ENCODE measurements at regions not wholly inside any gene's neighbourhood (a gene's known extent, or its start where the extent isn't known, plus 50 kb on each side); places are given as distances from the start of the nearest gene placed in this dataset.

- Histone ChIP-seq H2BK15ac (ENCODE audit: low read depth, low read length) (no peak overlapping the region), H4K20me1 (ENCODE audit: insufficient read depth, low read length) (no peaks in the 10 kb centered on the region), H2AFZ (replicated peaks; ENCODE audit: low read length, poor library complexity) (no peak overlapping the region), H3K4ac (ENCODE audit: low read depth, low read length) (no peak overlapping the region), H3K14ac (replicated peaks; ENCODE audit: low read depth, low read length) (no peak overlapping the region), H3K9ac (ENCODE audit: low read depth, low read length) (no peak overlapping the region), H3K9me3 (ENCODE audit: control insufficient read depth, insufficient read depth, low read length) (peaks cover 55% of the 10 kb centered on the region), H3K36me3 (ENCODE audit: control insufficient read depth, insufficient read depth, low read length) (no peaks in the 10 kb centered on the region), H3K27me3 (ENCODE audit: control insufficient read depth, insufficient read depth, low read length) (no peaks in the 10 kb centered on the region), H3K4me2 (ENCODE audit: low read depth, low read length) (no peak overlapping the region), H3K23ac (ENCODE audit: low read depth, low read length) (no peak overlapping the region), H2BK5ac (ENCODE audit: low read depth, low read length, poor library complexity, severe bottlenecking) (no peak overlapping the region), H3K79me1 (ENCODE audit: low read depth in 1 of 2, low read length in 2 of 2) (no peaks in the 10 kb centered on the region), H4K91ac (ENCODE audit: insufficient read depth, low read depth, low read length) (no peak overlapping the region), H4K8ac (ENCODE audit: low read depth in 2 of 2, low read length in 2 of 2) (no peak overlapping the region), H2AK9ac (replicated peaks; ENCODE audit: low read depth, low read length, poor library complexity) (no peak overlapping the region), H3K9me1 (ENCODE audit: insufficient read depth, low read length) (no peaks in the 10 kb centered on the region), H4K5ac (ENCODE audit: low read depth, low read length) (no peak overlapping the region), H3K56ac (ENCODE audit: extremely low read depth, insufficient read depth, low read length) (no peak overlapping the region), H2BK120ac (ENCODE audit: low read depth, low read length) (no peak overlapping the region), H3K18ac (ENCODE audit: low read depth, low read length) (no peak overlapping the region), H3K4me3 (ENCODE audit: insufficient read depth, low read depth, low read length) (no peak overlapping the region), H3K4me1 (ENCODE audit: control insufficient read depth, insufficient read depth, low read length) (no peaks in the 10 kb centered on the region), H2AK5ac (ENCODE audit: low read depth, low read length) (no peak overlapping the region), H3K27ac (ENCODE audit: insufficient read depth, low read length) (no peak overlapping the region), H2BK20ac (ENCODE audit: low read depth, low read length) (no peak overlapping the region)
- ATAC-seq (ENCODE audit: low read depth) (no peak), DNase-seq (no peak)
- in situ Hi-C loops (cut with MboI; ENCODE audit: low sequenced_read_pairs) (no loop called here), intact Hi-C loops (cut with micrococcal nuclease) (no loop called here), dilution Hi-C loops (cut with HindIII; ENCODE audit: low sequenced_read_pairs, unreplicated experiment) (no loop called here)
- WGBS, 2 experiments (ENCODE audit: extremely low coverage in 2 of 2, insufficient read length in 1 of 2) = 100% methylated on average over 1 of the region's 11 CpGs; no CpG with 5 or more reads in 1 of the 2 experiments
- TF ChIP-seq NFE2L2 (IDR thresholded peaks at IDR 0.05; ENCODE audit: low read depth, low read length) (no peak), RAD21 (IDR thresholded peaks at IDR 0.05; ENCODE audit: low read length) (no peak), MAFK (IDR thresholded peaks at IDR 0.05; ENCODE audit: low read depth, low read length) (no peak), SMC3 (IDR thresholded peaks at IDR 0.05; ENCODE audit: low read depth, low read length) (no peak), CHD1 (IDR thresholded peaks at IDR 0.05; ENCODE audit: low read depth, low read length) (no peak), POLR2A (IDR thresholded peaks at IDR 0.05; ENCODE audit: low read depth, low read length) (no peak), USF2 (IDR thresholded peaks at IDR 0.05; ENCODE audit: low read depth, low read length) (no peak), CEBPB (IDR thresholded peaks at IDR 0.05; ENCODE audit: low read depth, low read length) (no peak), BHLHE40 (IDR thresholded peaks at IDR 0.05; ENCODE audit: low read depth, low read length) (no peak), RFX5 (IDR thresholded peaks at IDR 0.05; ENCODE audit: low read depth, low read length) (no peak)
- TF ChIP-seq, protein P1, sequence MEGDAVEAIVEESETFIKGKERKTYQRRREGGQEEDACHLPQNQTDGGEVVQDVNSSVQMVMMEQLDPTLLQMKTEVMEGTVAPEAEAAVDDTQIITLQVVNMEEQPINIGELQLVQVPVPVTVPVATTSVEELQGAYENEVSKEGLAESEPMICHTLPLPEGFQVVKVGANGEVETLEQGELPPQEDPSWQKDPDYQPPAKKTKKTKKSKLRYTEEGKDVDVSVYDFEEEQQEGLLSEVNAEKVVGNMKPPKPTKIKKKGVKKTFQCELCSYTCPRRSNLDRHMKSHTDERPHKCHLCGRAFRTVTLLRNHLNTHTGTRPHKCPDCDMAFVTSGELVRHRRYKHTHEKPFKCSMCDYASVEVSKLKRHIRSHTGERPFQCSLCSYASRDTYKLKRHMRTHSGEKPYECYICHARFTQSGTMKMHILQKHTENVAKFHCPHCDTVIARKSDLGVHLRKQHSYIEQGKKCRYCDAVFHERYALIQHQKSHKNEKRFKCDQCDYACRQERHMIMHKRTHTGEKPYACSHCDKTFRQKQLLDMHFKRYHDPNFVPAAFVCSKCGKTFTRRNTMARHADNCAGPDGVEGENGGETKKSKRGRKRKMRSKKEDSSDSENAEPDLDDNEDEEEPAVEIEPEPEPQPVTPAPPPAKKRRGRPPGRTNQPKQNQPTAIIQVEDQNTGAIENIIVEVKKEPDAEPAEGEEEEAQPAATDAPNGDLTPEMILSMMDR (conservative IDR thresholded peaks at IDR 0.05; ENCODE audit: low read depth, low read length) = no peak
- POLR2A ChIA-PET (ENCODE audit: unreplicated experiment) = no interaction called here
- BruUV-seq (replicated peaks) = no TSS peak
- CTCF ChIA-PET = no interaction called here
These were observed 1526.3 kb downstream of the BRD1 start for GRCh38 chr22:48301421-48301820.

Data from IMR-90 (cell line).